ENCODE measurements at regions not wholly inside any gene's neighbourhood (a gene's known extent, or its start where the extent isn't known, plus 50 kb on each side); places are given as distances from the start of the nearest gene placed in this dataset.

GRCh38 chr2:139990646-139991335, 1210.6 kb upstream of the NXPH2 start:
- TF ChIP-seq, protein P1, sequence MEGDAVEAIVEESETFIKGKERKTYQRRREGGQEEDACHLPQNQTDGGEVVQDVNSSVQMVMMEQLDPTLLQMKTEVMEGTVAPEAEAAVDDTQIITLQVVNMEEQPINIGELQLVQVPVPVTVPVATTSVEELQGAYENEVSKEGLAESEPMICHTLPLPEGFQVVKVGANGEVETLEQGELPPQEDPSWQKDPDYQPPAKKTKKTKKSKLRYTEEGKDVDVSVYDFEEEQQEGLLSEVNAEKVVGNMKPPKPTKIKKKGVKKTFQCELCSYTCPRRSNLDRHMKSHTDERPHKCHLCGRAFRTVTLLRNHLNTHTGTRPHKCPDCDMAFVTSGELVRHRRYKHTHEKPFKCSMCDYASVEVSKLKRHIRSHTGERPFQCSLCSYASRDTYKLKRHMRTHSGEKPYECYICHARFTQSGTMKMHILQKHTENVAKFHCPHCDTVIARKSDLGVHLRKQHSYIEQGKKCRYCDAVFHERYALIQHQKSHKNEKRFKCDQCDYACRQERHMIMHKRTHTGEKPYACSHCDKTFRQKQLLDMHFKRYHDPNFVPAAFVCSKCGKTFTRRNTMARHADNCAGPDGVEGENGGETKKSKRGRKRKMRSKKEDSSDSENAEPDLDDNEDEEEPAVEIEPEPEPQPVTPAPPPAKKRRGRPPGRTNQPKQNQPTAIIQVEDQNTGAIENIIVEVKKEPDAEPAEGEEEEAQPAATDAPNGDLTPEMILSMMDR (IDR thresholded peaks at IDR 0.05): no peak

GRCh38 chr2:139969323-139969722, 1189.1 kb upstream of the NXPH2 start:
- TF ChIP-seq, protein P1 (IDR thresholded peaks at IDR 0.05): no peak

- TF ChIP-seq, protein P1 (IDR thresholded peaks at IDR 0.05): no peak
Observed at GRCh38 chr2:139968588-139968987, 1188.4 kb upstream of the NXPH2 start.

DNA sequence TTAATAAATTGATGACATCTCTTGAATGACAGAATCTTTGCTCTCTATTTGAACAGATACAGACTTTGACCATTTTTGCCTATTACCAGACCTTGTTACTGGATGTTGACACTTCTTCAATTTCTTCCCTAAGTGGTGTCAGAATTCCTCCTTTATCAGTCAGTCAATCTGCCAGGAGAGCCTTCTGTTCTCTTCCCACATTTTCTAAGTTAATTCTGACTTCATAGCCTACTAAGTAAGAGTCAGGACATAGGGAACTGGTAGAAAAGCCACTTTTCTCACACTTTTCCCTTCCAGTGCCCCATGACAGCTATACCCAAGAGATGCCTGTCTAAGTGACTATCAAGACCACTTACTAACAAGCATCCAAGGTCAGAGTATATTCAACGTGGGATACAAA, 1187.5 kb upstream of the NXPH2 start:
- TF ChIP-seq, protein P1 (IDR thresholded peaks at IDR 0.05): no peak

DNA sequence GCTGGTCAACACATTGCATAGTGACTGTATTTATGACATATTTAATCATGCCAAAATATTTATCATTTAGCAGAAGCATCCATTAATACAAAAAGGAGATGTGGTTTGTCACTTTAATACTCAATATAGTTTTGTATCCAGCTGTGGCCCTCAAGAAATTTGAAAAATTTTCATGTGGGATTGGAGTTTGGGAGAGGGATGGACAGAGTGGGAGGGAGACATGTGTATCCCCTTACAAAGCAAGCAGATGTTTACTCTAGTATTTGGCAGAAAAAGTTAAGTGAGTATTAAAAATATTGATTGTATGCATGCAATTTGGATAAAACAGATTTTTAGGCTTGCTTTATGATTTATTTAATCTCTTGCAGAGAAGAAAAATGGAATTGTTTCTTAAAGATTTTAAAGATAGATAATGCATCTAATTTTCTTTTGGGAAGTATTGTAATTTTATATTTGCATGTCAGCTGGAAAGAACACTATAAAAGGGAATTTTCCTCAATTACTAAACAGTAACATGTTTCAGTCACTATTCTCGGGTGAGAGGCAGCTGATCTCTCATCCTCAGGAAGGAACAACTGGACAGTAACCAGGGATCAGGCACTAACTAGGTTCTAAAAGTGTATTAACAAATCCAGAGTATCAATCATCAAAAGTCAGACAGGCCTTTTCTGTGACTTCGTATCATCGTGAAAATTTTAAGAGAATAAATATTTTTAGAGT, 1184.7 kb upstream of the NXPH2 start:
- TF ChIP-seq, protein P1 (IDR thresholded peaks at IDR 0.05): no peak

DNA sequence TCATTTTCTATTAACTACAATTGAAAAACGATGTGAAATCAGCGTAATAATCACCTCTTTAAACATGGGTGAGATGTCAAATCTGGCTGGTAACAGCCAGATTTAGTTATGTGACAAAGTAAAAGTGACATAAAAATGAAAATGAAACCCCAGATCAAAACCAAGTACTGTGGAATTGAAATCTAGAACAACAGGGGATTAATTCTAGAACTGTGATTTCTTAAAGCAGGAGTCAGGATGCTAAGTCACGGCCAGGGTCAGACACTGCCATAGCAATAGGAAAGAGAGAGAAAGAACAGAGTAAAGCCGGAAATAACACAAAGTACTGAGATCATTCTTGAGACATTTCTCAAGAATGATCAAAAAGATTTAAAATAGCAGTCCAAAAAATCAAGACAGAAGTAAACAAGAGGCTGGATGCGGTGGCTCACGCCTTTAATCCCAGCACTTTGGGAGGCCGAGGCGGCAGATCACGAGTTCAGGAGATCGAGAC, 1183.7 kb upstream of the NXPH2 start:
- TF ChIP-seq, protein P1 (IDR thresholded peaks at IDR 0.05): no peak

DNA sequence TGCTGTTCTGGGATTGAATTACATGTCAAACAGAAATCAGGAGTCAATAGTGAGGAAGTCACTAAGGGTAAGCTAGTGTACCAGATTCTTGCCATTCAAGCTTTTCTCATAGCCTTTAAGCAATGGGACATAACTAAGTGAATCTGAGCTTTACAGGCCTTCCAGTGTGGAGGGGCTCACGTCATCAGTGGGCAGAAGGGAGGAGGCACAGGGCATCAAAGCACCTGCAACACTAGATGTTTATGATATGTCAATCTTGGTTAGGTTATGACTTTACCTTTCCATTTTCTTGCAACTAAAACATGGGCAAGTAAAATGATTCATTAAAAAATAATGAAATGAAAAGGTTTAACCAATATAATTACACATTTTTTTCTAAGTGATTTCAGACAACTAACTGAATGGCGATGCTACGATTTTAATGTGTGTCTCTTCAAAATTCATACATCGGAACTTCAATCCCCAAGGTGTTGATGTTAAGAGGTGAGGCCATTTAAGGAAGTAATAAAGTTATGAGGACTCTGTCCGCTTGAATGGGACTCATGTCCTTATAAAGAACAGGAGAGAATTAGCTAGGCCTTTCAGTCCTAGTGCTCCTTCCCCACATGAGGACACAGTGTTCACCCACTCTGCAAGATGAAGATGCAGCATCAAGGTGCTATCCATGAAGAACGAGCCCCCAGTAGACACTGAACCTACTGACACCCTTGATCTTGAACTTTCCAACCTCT, 1169.2 kb upstream of the NXPH2 start:
- TF ChIP-seq, protein P1 (IDR thresholded peaks at IDR 0.05): no peak
